NB4 (cell line): ENCODE measurements at regions not wholly inside any gene's neighbourhood (a gene's known extent, or its start where the extent isn't known, plus 50 kb on each side); places are given as distances from the start of the nearest gene placed in this dataset.

ENCODE experiments used
- DNase-seq: peaks from one replicate; pipeline ENCODE4 v3.0.0; 2010; ENCODE audit warnings: low read depth
- H3K4me3 ChIP-seq: one replicate; pipeline ENCODE4 v1.5.1; 2011; ENCODE audit warnings: mild to moderate bottlenecking, low read depth, low read length, moderate library complexity
- CTCF ChIP-seq: IDR thresholded peaks from one replicate; pipeline ENCODE4 v1.5.1; 2012; ENCODE audit warnings: low read depth, low read length
- MAX ChIP-seq: IDR thresholded peaks from 2 replicates; pipeline ENCODE4 v1.6.1; 2011; ENCODE audit warnings: low read depth, low read length
- MYC ChIP-seq: IDR thresholded peaks from 2 replicates; pipeline ENCODE4 v1.6.1; 2011; ENCODE audit warnings: low read depth, low read length
- POLR2A ChIP-seq: IDR thresholded peaks from 2 replicates; pipeline ENCODE4 v1.6.1; 2011; ENCODE audit warnings: mild to moderate bottlenecking; ENCODE audit not compliant: insufficient read length; ENCODE audit errors: extremely low read depth

- no peak for TF ChIP-seq POLR2A
- TF ChIP-seq MAX = no peak
- TF ChIP-seq CTCF = no peak
- TF ChIP-seq MYC = no peak
- H3K4me3 ChIP-seq = no peak overlapping the region
- DNase-seq = no peak
Observed at GRCh38 chr11:57871231-57871630, 109.6 kb downstream of the CTNND1 start.

GRCh38 chr11:57873196-57873911 lies 111.8 kb downstream of the CTNND1 start:
- DNase-seq = no peak
- TF ChIP-seq MYC (no peak), MAX (no peak), POLR2A (no peak), CTCF (no peak)
- no peak overlapping the region for H3K4me3 ChIP-seq

- DNase-seq = no peak
- H3K4me3 ChIP-seq = no peak overlapping the region
- TF ChIP-seq MAX (no peak), POLR2A (no peak), CTCF (no peak), MYC (no peak)
Observed at GRCh38 chr11:57874981-57875380, 113.4 kb downstream of the CTNND1 start.

- TF ChIP-seq CTCF (no peak), MAX (no peak), MYC (no peak), POLR2A (no peak)
- no peak for DNase-seq
- H3K4me3 ChIP-seq = no peak overlapping the region
Observed at GRCh38 chr11:57881647-57882046, 120.0 kb downstream of the CTNND1 start.

GRCh38 chr11:57883630-57884029 lies 122.0 kb downstream of the CTNND1 start:
- H3K4me3 ChIP-seq = no peak overlapping the region
- TF ChIP-seq MYC (no peak), MAX (no peak), CTCF (no peak), POLR2A (no peak)
- no peak for DNase-seq
